Suprapubic skin (tissue), 3 donors: ENCODE measurements at regions not wholly inside any gene's neighbourhood (a gene's known extent, or its start where the extent isn't known, plus 50 kb on each side); places are given as distances from the start of the nearest gene placed in this dataset.

Experiments used
- EP300 ChIP-seq: sonication (generic); formaldehyde crosslinking; IDR thresholded peaks from one replicate; pipeline ENCODE4 v1.6.1; 2017; ENCODE audit warnings: antibody characterized with exemption
- TF ChIP-seq, protein P1 (sequence below), 2 donors: fragments of 200-600 bp in 1 of 2; fragments of 450-650 bp in 1 of 2; sonication (generic) in 1 of 2; IDR thresholded peaks; one replicate each; pipeline ENCODE4 v1.5.1; 2016 to 2019; ENCODE audit warnings: antibody characterized with exemption in 2 of 2, mild to moderate bottlenecking in 1 of 2, moderate library complexity in 1 of 2

DNA sequence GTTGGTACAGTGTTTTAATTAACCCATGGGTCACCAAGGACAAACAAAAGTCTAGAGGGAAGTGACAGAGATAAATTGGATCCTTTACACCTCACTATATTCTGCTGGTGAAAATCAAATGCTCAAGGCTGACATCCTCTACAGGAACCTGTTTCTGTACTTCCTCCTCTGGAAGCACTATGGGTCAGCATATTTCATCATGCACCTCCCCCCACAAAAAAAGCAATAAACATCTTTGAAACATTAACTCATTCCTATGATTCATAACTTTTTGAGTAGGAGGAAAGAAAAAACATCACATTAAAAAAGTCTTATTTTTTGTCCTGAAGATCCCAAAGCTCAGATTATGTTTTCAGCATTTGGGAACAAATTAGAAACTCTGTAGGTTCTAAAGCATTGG is 588.3 kb upstream of the SGCG start:
- TF ChIP-seq, protein P1, sequence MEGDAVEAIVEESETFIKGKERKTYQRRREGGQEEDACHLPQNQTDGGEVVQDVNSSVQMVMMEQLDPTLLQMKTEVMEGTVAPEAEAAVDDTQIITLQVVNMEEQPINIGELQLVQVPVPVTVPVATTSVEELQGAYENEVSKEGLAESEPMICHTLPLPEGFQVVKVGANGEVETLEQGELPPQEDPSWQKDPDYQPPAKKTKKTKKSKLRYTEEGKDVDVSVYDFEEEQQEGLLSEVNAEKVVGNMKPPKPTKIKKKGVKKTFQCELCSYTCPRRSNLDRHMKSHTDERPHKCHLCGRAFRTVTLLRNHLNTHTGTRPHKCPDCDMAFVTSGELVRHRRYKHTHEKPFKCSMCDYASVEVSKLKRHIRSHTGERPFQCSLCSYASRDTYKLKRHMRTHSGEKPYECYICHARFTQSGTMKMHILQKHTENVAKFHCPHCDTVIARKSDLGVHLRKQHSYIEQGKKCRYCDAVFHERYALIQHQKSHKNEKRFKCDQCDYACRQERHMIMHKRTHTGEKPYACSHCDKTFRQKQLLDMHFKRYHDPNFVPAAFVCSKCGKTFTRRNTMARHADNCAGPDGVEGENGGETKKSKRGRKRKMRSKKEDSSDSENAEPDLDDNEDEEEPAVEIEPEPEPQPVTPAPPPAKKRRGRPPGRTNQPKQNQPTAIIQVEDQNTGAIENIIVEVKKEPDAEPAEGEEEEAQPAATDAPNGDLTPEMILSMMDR (IDR thresholded peaks at IDR 0.05) = no peak
- TF ChIP-seq EP300 = no peak
